ENCODE measurements at regions not wholly inside any gene's neighbourhood (a gene's known extent, or its start where the extent isn't known, plus 50 kb on each side); places are given as distances from the start of the nearest gene placed in this dataset.

DNA sequence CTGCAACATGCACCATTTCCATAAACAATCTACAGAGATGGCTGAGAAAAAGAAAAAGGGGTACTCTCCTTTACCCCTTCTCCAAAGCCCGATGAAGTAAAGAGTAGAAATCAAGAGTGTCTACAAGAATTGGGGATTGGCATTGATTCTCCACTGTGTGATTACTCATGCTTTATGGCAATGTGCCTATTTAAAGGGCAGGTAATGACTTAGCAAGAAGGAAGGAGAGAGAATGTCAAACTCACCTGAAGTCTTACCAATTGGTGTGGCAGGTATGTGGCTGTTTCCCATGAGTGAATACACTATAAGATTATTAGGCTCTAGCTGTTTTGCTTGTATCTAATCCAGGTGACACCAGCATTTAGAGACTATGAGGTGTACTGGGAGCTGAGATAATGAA lies 275.3 kb downstream of the CCER1 start:
- TF ChIP-seq, protein P1, sequence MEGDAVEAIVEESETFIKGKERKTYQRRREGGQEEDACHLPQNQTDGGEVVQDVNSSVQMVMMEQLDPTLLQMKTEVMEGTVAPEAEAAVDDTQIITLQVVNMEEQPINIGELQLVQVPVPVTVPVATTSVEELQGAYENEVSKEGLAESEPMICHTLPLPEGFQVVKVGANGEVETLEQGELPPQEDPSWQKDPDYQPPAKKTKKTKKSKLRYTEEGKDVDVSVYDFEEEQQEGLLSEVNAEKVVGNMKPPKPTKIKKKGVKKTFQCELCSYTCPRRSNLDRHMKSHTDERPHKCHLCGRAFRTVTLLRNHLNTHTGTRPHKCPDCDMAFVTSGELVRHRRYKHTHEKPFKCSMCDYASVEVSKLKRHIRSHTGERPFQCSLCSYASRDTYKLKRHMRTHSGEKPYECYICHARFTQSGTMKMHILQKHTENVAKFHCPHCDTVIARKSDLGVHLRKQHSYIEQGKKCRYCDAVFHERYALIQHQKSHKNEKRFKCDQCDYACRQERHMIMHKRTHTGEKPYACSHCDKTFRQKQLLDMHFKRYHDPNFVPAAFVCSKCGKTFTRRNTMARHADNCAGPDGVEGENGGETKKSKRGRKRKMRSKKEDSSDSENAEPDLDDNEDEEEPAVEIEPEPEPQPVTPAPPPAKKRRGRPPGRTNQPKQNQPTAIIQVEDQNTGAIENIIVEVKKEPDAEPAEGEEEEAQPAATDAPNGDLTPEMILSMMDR (conservative IDR thresholded peaks at IDR 0.05 in 1 of 2, IDR thresholded peaks at IDR 0.05 in 1 of 2; ENCODE audit: extremely low read depth in 1 of 2, insufficient read depth in 1 of 2, low read depth in 1 of 2, low read length in 2 of 2): no peak
- no peak for TF ChIP-seq EZH2 (IDR thresholded peaks at IDR 0.05; ENCODE audit: borderline replicate concordance, low read length)
